ENCODE measurements at regions not wholly inside any gene's neighbourhood (a gene's known extent, or its start where the extent isn't known, plus 50 kb on each side); places are given as distances from the start of the nearest gene placed in this dataset.

GRCh38 chr14:98375566-98375965 is 896.4 kb downstream of the BCL11B start:
- H3K27ac ChIP-seq (ENCODE audit: extremely low read depth, low read depth, low read length): no peak overlapping the region
- H3K4me3 ChIP-seq (ENCODE audit: low read depth, low read length): no peak overlapping the region
- H3K36me3 ChIP-seq (ENCODE audit: control insufficient read depth in 2 of 2, insufficient read depth in 1 of 2, low read length in 2 of 2): no peaks in the 10 kb centered on the region
- no peaks in the 10 kb centered on the region for H3K9me3 ChIP-seq (ENCODE audit: control insufficient read depth, insufficient read depth, low read depth, low read length)
- ChIA-PET POLR2A (no interaction called here), CTCF (no interaction called here)
- H3K4me1 ChIP-seq (ENCODE audit: control insufficient read depth, insufficient read depth, low read length): no peaks in the 10 kb centered on the region
- no peak for TF ChIP-seq KLF7 (tag by site-specific recombination; IDR thresholded peaks at IDR 0.05; ENCODE audit: borderline replicate concordance)
- TF ChIP-seq ZNF521 (tag by site-specific recombination; IDR thresholded peaks at IDR 0.05): no peak
- TF ChIP-seq ZNF585B (tag by site-specific recombination; IDR thresholded peaks at IDR 0.05): no peak
- TF ChIP-seq MEIS1 (CRISPR knock-in tag; IDR thresholded peaks at IDR 0.05; ENCODE audit: borderline replicate concordance): no peak
- no peak for TF ChIP-seq ZNF112 (tag by site-specific recombination; IDR thresholded peaks at IDR 0.05)
- no peak for TF ChIP-seq AEBP2 (tag by site-specific recombination; IDR thresholded peaks at IDR 0.05; ENCODE audit: borderline replicate concordance)
- TF ChIP-seq ZNF626 (tag by site-specific recombination; IDR thresholded peaks at IDR 0.05): no peak
- TF ChIP-seq, protein P1, sequence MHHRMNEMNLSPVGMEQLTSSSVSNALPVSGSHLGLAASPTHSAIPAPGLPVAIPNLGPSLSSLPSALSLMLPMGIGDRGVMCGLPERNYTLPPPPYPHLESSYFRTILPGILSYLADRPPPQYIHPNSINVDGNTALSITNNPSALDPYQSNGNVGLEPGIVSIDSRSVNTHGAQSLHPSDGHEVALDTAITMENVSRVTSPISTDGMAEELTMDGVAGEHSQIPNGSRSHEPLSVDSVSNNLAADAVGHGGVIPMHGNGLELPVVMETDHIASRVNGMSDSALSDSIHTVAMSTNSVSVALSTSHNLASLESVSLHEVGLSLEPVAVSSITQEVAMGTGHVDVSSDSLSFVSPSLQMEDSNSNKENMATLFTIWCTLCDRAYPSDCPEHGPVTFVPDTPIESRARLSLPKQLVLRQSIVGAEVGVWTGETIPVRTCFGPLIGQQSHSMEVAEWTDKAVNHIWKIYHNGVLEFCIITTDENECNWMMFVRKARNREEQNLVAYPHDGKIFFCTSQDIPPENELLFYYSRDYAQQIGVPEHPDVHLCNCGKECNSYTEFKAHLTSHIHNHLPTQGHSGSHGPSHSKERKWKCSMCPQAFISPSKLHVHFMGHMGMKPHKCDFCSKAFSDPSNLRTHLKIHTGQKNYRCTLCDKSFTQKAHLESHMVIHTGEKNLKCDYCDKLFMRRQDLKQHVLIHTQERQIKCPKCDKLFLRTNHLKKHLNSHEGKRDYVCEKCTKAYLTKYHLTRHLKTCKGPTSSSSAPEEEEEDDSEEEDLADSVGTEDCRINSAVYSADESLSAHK (tag by site-specific recombination; IDR thresholded peaks at IDR 0.05): no peak
- no peak for TF ChIP-seq GLIS2 (tag by site-specific recombination; IDR thresholded peaks at IDR 0.05)
- no peak for TF ChIP-seq ZNF561 (tag by site-specific recombination; IDR thresholded peaks at IDR 0.05; ENCODE audit: borderline replicate concordance)
- TF ChIP-seq RBAK (tag by site-specific recombination; IDR thresholded peaks at IDR 0.05): no peak
- TF ChIP-seq OSR2 (tag by site-specific recombination; IDR thresholded peaks at IDR 0.05): no peak
- no peak for TF ChIP-seq ZNF518A (tag by site-specific recombination; conservative IDR thresholded peaks at IDR 0.05; ENCODE audit: low read depth)
- no peak for TF ChIP-seq ZNF157 (tag by site-specific recombination; IDR thresholded peaks at IDR 0.05)

DNA sequence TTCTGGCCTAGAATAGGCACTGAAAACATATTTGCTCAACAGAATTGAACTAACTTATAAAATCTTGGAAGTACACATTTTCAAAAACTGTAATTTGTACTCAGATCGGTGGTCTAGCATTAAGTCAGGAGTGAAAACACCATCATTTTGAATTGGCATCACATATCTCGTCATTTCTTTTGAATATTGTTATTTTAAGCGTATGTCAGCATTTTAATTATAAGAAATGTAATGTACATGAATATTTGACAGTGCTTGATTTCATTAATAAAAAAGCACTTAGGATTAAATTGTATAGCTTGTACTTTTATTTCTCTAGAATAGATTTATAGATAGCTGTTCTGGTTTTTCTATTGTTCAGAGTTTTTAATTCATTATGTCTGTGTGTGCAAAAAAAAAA is 892.2 kb downstream of the BCL11B start:
- Histone ChIP-seq H3K36me3 (ENCODE audit: control insufficient read depth in 2 of 2, insufficient read depth in 1 of 2, low read length in 2 of 2) (no peaks in the 10 kb centered on the region), H3K9me3 (ENCODE audit: control insufficient read depth, insufficient read depth, low read depth, low read length) (no peaks in the 10 kb centered on the region), H3K4me1 (ENCODE audit: control insufficient read depth, insufficient read depth, low read length) (no peaks in the 10 kb centered on the region), H3K4me3 (ENCODE audit: low read depth, low read length) (no peak overlapping the region), H3K27ac (ENCODE audit: extremely low read depth, low read depth, low read length) (no peak overlapping the region)
- CTCF ChIA-PET: no interaction called here
- no peak for TF ChIP-seq ZNF366 (tag by site-specific recombination; conservative IDR thresholded peaks at IDR 0.05)
- TF ChIP-seq ZNF302 (tag by site-specific recombination; IDR thresholded peaks at IDR 0.05; ENCODE audit: low read depth): no peak
- TF ChIP-seq ZNF19 (tag by site-specific recombination; IDR thresholded peaks at IDR 0.05; ENCODE audit: low read depth): no peak
- no peak for TF ChIP-seq HOXC10 (CRISPR knock-in tag; IDR thresholded peaks at IDR 0.05)
- TF ChIP-seq ZNF660 (tag by site-specific recombination; IDR thresholded peaks at IDR 0.05): no peak
- TF ChIP-seq ZNF112 (tag by site-specific recombination; IDR thresholded peaks at IDR 0.05): no peak
- TF ChIP-seq ZNF2 (tag by site-specific recombination; IDR thresholded peaks at IDR 0.05): no peak
- no peak for TF ChIP-seq SCRT2 (tag by site-specific recombination; IDR thresholded peaks at IDR 0.05)
- POLR2A ChIA-PET: no interaction called here
